Dedifferentiated amniotic fluid mesenchymal stem cell (primary cell): ENCODE measurements at regions not wholly inside any gene's neighbourhood (a gene's known extent, or its start where the extent isn't known, plus 50 kb on each side); places are given as distances from the start of the nearest gene placed in this dataset.
"Not testable (repeated sequence)": the region's sequence is repeated elsewhere in the genome, so short reads cannot be mapped to it uniquely, and the experiment has no call there.

Experiments
- DNase-seq: peaks from one replicate; pipeline ENCODE4 v3.0.0-alpha.2; 2016; ENCODE audit errors: extremely low spot score

- DNase-seq, result no peak
These were observed 684.7 kb downstream of the EFNA5 start for GRCh38 chr5:106986006-106986405.

GRCh38 chr5:106985174-106985573 is 685.6 kb downstream of the EFNA5 start:
- no peak for DNase-seq

- not testable (repeated sequence) for DNase-seq
These were observed 691.6 kb downstream of the EFNA5 start for GRCh38 chr5:106979178-106979577.

GRCh38 chr5:106978582-106979165 is 692.1 kb downstream of the EFNA5 start:
- not testable (repeated sequence) for DNase-seq

- DNase-seq, result no peak
These were observed 694.4 kb downstream of the EFNA5 start for GRCh38 chr5:106976363-106976762.

GRCh38 chr5:106974272-106974671 is 696.5 kb downstream of the EFNA5 start:
- no peak for DNase-seq

- no peak for DNase-seq
These were observed 703.9 kb downstream of the EFNA5 start for GRCh38 chr5:106966686-106967315.

GRCh38 chr5:106964132-106964531 is 706.6 kb downstream of the EFNA5 start:
- no peak for DNase-seq

- no peak for DNase-seq
These were observed 707.1 kb downstream of the EFNA5 start for GRCh38 chr5:106963630-106964029.

GRCh38 chr5:106962464-106963230 is 708.1 kb downstream of the EFNA5 start:
- DNase-seq, result no peak

GRCh38 chr5:106959387-106959786 is 711.4 kb downstream of the EFNA5 start:
- DNase-seq, result no peak

GRCh38 chr5:106957336-106957735 is 713.4 kb downstream of the EFNA5 start:
- no peak for DNase-seq

- no peak for DNase-seq
These were observed 713.9 kb downstream of the EFNA5 start for GRCh38 chr5:106956886-106957285.

- DNase-seq, result no peak
These were observed 714.5 kb downstream of the EFNA5 start for GRCh38 chr5:106956187-106956586.

- no peak for DNase-seq
These were observed 729.8 kb downstream of the EFNA5 start for GRCh38 chr5:106940986-106941385.

- no peak for DNase-seq
These were observed 730.4 kb downstream of the EFNA5 start for GRCh38 chr5:106940301-106940846.

GRCh38 chr5:106923409-106923808 is 747.3 kb downstream of the EFNA5 start:
- no peak for DNase-seq

- DNase-seq, result no peak
These were observed 749.2 kb downstream of the EFNA5 start for GRCh38 chr5:106921567-106921966.

GRCh38 chr5:106910486-106910885 is 760.3 kb downstream of the EFNA5 start:
- no peak for DNase-seq

- no peak for DNase-seq
These were observed 761.0 kb downstream of the EFNA5 start for GRCh38 chr5:106909716-106910115.

GRCh38 chr5:106907979-106908378 is 762.8 kb downstream of the EFNA5 start:
- DNase-seq, result no peak

GRCh38 chr5:106906199-106906598 is 764.5 kb downstream of the EFNA5 start:
- DNase-seq, result no peak

GRCh38 chr5:106894964-106895363 is 775.8 kb downstream of the EFNA5 start:
- no peak for DNase-seq
